ENCODE measurements at regions not wholly inside any gene's neighbourhood (a gene's known extent, or its start where the extent isn't known, plus 50 kb on each side); places are given as distances from the start of the nearest gene placed in this dataset.

DNA sequence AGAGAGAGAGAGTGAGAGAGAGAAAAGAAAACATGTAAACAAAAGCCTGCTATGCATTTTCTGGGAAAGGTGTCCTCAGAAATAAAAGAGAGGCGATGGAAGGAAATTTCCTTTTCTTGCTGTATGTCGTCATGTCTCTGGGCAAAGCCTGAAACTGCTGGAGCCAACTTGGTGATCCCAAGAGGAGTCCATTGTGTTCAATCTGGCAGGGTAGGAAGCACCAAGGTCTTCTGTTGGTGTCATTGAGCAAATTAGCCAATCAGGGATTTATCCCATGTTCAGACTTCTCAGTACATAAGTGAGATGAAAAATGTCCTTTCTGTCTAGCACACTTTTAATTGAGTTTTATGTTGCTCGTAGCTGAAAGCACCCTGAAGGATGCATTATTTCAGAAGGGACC is 260.0 kb upstream of the KAZN start:
- no TSS peak for BruUV-seq (replicated peaks)
- no peaks in the 10 kb centered on the region for H3K27me3 ChIP-seq (ENCODE audit: control insufficient read depth in 2 of 2, insufficient read depth in 2 of 2, low read length in 2 of 2)
- CTCF ChIA-PET = no interaction called here
- H3K9ac ChIP-seq (replicated peaks; ENCODE audit: extremely low read depth, insufficient read depth, low read length) = no peak overlapping the region
- H3K4me3 ChIP-seq (replicated peaks in 1 of 3; ENCODE audit: insufficient read depth in 1 of 3, low read depth in 1 of 3, low read length in 3 of 3) = no peak overlapping the region
- DNase-seq (ENCODE audit: low read depth, low spot score) (no peak), FAIRE-seq (no peak)
- H3K4me2 ChIP-seq (ENCODE audit: insufficient read depth, low read length) = no peak overlapping the region
- no peaks in the 10 kb centered on the region for H3K9me1 ChIP-seq (replicated peaks; ENCODE audit: control insufficient read depth, extremely low read depth, insufficient read depth, low read length)
- H3K9me3 ChIP-seq (replicated peaks; ENCODE audit: control insufficient read depth, insufficient read depth, low read length) = no peaks in the 10 kb centered on the region
- intact Hi-C loops (cut with micrococcal nuclease) (no loop called here), dilution Hi-C loops (cut with MboI; ENCODE audit: extremely low pct_ligation_motif_present, low sequenced_read_pairs) (no loop called here)
- no peak for TF ChIP-seq POLR2A (IDR thresholded peaks at IDR 0.05; ENCODE audit: low read depth, low read length)
- TF ChIP-seq, protein P1, sequence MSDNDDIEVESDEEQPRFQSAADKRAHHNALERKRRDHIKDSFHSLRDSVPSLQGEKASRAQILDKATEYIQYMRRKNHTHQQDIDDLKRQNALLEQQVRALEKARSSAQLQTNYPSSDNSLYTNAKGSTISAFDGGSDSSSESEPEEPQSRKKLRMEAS (IDR thresholded peaks at IDR 0.05; ENCODE audit: insufficient read depth, insufficient read length) = no peak
- TF ChIP-seq POLR2AphosphoS5 (IDR thresholded peaks at IDR 0.05; ENCODE audit: insufficient read depth, low read depth, low read length) = no peak
- no peak overlapping the region for H3K27ac ChIP-seq (ENCODE audit: insufficient read depth, low read depth, low read length)
- no peaks in the 10 kb centered on the region for H3K79me2 ChIP-seq (ENCODE audit: control insufficient read depth, insufficient read depth, low read length)
- no peaks in the 10 kb centered on the region for H3K36me3 ChIP-seq (ENCODE audit: control insufficient read depth in 2 of 2, extremely low read depth in 1 of 2, insufficient read depth in 2 of 2, low read length in 2 of 2)
- no peaks in the 10 kb centered on the region for H4K20me1 ChIP-seq (replicated peaks; ENCODE audit: control insufficient read depth, extremely low read depth, insufficient read depth, low read length)
- POLR2A ChIA-PET = no interaction called here
- H2AFZ ChIP-seq (ENCODE audit: low read depth, low read length) = no peak overlapping the region
- no peaks in the 10 kb centered on the region for H3K4me1 ChIP-seq (ENCODE audit: control insufficient read depth, extremely low read depth, insufficient read depth, low read length)

DNA sequence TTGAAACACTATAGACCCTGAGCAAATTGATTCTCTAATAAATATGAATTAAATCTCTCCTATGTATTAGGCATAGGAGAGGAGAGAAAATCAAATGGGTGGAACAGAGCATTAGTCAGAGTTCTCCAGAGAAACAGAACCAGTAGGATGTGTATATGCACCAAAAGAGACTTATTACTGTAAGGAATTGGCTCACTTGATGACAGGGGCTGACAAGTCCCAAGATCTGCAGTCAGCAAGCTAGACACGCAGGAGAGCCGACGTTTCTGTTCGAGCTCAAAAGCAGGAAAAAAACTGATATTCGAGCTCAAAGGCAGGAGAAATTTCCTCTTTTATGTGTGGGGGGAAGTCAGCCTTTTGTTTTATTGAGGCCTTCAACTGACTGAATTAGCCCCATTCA is 259.2 kb upstream of the KAZN start:
- no peak for TF ChIP-seq POLR2A (IDR thresholded peaks at IDR 0.05; ENCODE audit: low read depth, low read length)
- no peak for TF ChIP-seq FOS (IDR thresholded peaks at IDR 0.05; ENCODE audit: borderline replicate concordance, insufficient read depth, low read length)
- TF ChIP-seq POLR2AphosphoS5 (IDR thresholded peaks at IDR 0.05; ENCODE audit: insufficient read depth, low read depth, low read length) = no peak
- TF ChIP-seq, protein P1 (IDR thresholded peaks at IDR 0.05; ENCODE audit: insufficient read depth, insufficient read length) = no peak
- TF ChIP-seq, protein P2, sequence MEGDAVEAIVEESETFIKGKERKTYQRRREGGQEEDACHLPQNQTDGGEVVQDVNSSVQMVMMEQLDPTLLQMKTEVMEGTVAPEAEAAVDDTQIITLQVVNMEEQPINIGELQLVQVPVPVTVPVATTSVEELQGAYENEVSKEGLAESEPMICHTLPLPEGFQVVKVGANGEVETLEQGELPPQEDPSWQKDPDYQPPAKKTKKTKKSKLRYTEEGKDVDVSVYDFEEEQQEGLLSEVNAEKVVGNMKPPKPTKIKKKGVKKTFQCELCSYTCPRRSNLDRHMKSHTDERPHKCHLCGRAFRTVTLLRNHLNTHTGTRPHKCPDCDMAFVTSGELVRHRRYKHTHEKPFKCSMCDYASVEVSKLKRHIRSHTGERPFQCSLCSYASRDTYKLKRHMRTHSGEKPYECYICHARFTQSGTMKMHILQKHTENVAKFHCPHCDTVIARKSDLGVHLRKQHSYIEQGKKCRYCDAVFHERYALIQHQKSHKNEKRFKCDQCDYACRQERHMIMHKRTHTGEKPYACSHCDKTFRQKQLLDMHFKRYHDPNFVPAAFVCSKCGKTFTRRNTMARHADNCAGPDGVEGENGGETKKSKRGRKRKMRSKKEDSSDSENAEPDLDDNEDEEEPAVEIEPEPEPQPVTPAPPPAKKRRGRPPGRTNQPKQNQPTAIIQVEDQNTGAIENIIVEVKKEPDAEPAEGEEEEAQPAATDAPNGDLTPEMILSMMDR (IDR thresholded peaks at IDR 0.05; ENCODE audit: extremely low read depth in 1 of 2, insufficient read depth in 1 of 2, low read depth in 1 of 2, low read length in 2 of 2) = no peak
- TF ChIP-seq EZH2 (IDR thresholded peaks at IDR 0.05; ENCODE audit: borderline replicate concordance, low read depth, low read length, severe bottlenecking) = no peak
- no peak for TF ChIP-seq MYC (IDR thresholded peaks at IDR 0.05; ENCODE audit: low read depth, low read length)
- TF ChIP-seq GATA2 (IDR thresholded peaks at IDR 0.05; ENCODE audit: insufficient read depth, insufficient read length, low read depth, low read length) = no peak
- TF ChIP-seq JUN (IDR thresholded peaks at IDR 0.05; ENCODE audit: borderline replicate concordance, insufficient read depth, insufficient read length, low read depth) = no peak
- no peak for FAIRE-seq
- ChIA-PET POLR2A (no interaction called here), CTCF (no interaction called here)
- no peaks in the 10 kb centered on the region for H3K36me3 ChIP-seq (ENCODE audit: control insufficient read depth in 2 of 2, extremely low read depth in 1 of 2, insufficient read depth in 2 of 2, low read length in 2 of 2)
- no peak overlapping the region for H3K4me2 ChIP-seq (ENCODE audit: insufficient read depth, low read length)
- H3K9ac ChIP-seq (replicated peaks; ENCODE audit: extremely low read depth, insufficient read depth, low read length) = no peak overlapping the region
- H3K9me1 ChIP-seq (replicated peaks; ENCODE audit: control insufficient read depth, extremely low read depth, insufficient read depth, low read length) = no peaks in the 10 kb centered on the region
- H3K4me1 ChIP-seq (ENCODE audit: control insufficient read depth, extremely low read depth, insufficient read depth, low read length) = no peaks in the 10 kb centered on the region
- no peak overlapping the region for H3K27ac ChIP-seq (ENCODE audit: insufficient read depth, low read depth, low read length)
- no peak for DNase-seq (ENCODE audit: low read depth, low spot score)
- no peaks in the 10 kb centered on the region for H3K79me2 ChIP-seq (ENCODE audit: control insufficient read depth, insufficient read depth, low read length)
- intact Hi-C loops (cut with micrococcal nuclease) (no loop called here), dilution Hi-C loops (cut with MboI; ENCODE audit: extremely low pct_ligation_motif_present, low sequenced_read_pairs) (no loop called here)
- no peaks in the 10 kb centered on the region for H3K27me3 ChIP-seq (ENCODE audit: control insufficient read depth in 2 of 2, insufficient read depth in 2 of 2, low read length in 2 of 2)
- no peak overlapping the region for H3K4me3 ChIP-seq (replicated peaks in 1 of 3; ENCODE audit: insufficient read depth in 1 of 3, low read depth in 1 of 3, low read length in 3 of 3)
- H2AFZ ChIP-seq (ENCODE audit: low read depth, low read length) = no peak overlapping the region
- no peaks in the 10 kb centered on the region for H4K20me1 ChIP-seq (replicated peaks; ENCODE audit: control insufficient read depth, extremely low read depth, insufficient read depth, low read length)
- no TSS peak for BruUV-seq (replicated peaks)
- H3K9me3 ChIP-seq (replicated peaks; ENCODE audit: control insufficient read depth, insufficient read depth, low read length) = no peaks in the 10 kb centered on the region
